ENCODE measurements at regions not wholly inside any gene's neighbourhood (a gene's known extent, or its start where the extent isn't known, plus 50 kb on each side); places are given as distances from the start of the nearest gene placed in this dataset.

DNA sequence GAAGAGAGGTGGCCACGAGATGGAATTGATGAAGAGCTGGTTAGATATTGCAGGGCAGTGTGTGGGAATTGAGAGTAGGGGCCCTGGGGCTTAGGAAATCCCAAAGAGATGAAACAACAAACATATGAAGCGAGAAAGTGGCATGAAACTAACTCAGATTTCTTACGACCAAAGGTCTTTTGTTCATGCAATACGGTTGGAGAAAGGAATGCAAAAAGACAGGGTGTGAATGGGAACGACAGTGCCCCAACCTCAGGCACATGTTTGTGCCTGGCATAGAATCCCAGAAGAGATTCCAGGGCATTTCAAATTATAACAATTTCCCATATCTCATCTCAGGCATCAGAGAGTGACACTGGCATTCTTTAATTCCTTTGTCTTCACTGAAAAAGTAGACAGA, 199.2 kb downstream of the ACTL7B start:
- peak; percentile 1 for DNase-seq (ENCODE audit: low spot score)
- Histone ChIP-seq H3K27ac (no peak overlapping the region), H3K4me3 (no peak overlapping the region)
- TF ChIP-seq, protein P1, sequence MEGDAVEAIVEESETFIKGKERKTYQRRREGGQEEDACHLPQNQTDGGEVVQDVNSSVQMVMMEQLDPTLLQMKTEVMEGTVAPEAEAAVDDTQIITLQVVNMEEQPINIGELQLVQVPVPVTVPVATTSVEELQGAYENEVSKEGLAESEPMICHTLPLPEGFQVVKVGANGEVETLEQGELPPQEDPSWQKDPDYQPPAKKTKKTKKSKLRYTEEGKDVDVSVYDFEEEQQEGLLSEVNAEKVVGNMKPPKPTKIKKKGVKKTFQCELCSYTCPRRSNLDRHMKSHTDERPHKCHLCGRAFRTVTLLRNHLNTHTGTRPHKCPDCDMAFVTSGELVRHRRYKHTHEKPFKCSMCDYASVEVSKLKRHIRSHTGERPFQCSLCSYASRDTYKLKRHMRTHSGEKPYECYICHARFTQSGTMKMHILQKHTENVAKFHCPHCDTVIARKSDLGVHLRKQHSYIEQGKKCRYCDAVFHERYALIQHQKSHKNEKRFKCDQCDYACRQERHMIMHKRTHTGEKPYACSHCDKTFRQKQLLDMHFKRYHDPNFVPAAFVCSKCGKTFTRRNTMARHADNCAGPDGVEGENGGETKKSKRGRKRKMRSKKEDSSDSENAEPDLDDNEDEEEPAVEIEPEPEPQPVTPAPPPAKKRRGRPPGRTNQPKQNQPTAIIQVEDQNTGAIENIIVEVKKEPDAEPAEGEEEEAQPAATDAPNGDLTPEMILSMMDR (IDR thresholded peaks at IDR 0.05) = no peak

DNA sequence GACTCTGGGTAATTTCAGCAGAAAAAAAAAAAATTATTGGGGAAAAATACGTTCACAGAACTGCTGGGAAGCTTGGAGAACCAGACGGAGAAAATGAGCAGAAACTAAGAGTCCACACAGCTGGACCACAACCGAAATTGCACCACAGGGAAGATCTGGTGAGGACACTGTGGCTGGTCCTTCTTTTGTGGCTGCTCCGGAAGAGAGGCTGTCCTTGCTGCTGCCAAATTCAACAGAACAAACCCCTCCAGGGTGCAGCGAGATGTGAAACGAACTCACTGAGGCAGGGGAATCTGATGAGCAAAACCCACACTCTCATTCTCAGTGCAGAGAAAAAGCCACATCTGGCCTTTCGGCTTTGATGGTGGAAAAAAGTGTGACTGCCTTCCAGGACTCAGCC, 200.0 kb downstream of the ACTL7B start:
- no peak overlapping the region for H3K4me3 ChIP-seq
- TF ChIP-seq, protein P1 (IDR thresholded peaks at IDR 0.05) = no peak
- peak; percentile 31 for DNase-seq (ENCODE audit: low spot score)
- no peak overlapping the region for H3K27ac ChIP-seq

GRCh38 chr9:108654566-108654965, 201.2 kb downstream of the ACTL7B start:
- TF ChIP-seq, protein P1 (IDR thresholded peaks at IDR 0.05) = no peak
- Histone ChIP-seq H3K27ac (no peak overlapping the region), H3K4me3 (no peak overlapping the region)
- no peak for DNase-seq (ENCODE audit: low spot score)

DNA sequence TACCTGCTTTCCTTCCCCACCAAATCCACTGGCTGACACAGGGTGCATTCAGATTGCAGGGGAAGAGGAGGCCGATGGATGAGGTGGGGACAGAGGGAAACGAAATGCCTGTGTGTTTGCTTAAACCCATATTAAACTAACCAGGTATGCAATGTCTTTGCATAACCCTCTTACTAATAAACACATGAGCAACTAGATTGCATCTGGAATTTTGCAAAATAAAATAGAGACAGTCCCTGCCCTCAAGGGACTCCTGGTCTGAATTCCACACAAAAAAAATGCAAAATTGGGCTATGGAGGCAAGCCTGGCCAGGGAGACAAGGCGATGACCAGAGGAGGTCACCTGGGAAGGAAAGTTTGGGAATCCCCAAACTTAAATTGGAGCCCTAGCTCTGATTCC, 202.9 kb downstream of the ACTL7B start:
- no peak overlapping the region for H3K4me3 ChIP-seq
- peak; percentile 9 for DNase-seq (ENCODE audit: low spot score)
- TF ChIP-seq, protein P1 (IDR thresholded peaks at IDR 0.05) = no peak
- H3K27ac ChIP-seq = no peak overlapping the region

- Histone ChIP-seq H3K27ac (no peak overlapping the region), H3K4me3 (no peak overlapping the region)
- peak; percentile 7 for DNase-seq (ENCODE audit: low spot score)
- TF ChIP-seq, protein P1 (IDR thresholded peaks at IDR 0.05) = no peak
Measured at GRCh38 chr9:108650826-108651225, 205.0 kb downstream of the ACTL7B start.

DNA sequence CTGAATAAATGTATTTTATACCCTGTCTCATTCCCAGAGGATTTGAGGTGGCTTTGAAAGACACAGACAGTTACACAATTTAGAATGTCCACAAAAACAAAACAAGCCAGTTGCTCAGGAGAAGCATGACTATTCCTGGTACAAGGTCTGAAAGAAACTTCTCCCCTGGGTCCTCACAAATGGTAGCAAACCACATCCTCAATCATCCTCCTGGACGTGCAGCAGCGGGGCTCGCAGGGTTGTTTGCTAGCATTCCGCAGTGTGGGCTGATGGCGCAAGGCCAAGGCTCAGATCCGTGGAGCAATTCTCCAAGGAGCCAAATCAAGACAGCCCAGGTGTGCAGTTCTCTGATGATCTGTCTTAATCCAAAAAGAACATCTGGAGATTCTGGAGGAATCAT, 210.3 kb downstream of the ACTL7B start:
- Histone ChIP-seq H3K4me3 (no peak overlapping the region), H3K27ac (no peak overlapping the region)
- TF ChIP-seq, protein P1 (IDR thresholded peaks at IDR 0.05) = no peak
- DNase-seq (ENCODE audit: low spot score) = no peak

DNA sequence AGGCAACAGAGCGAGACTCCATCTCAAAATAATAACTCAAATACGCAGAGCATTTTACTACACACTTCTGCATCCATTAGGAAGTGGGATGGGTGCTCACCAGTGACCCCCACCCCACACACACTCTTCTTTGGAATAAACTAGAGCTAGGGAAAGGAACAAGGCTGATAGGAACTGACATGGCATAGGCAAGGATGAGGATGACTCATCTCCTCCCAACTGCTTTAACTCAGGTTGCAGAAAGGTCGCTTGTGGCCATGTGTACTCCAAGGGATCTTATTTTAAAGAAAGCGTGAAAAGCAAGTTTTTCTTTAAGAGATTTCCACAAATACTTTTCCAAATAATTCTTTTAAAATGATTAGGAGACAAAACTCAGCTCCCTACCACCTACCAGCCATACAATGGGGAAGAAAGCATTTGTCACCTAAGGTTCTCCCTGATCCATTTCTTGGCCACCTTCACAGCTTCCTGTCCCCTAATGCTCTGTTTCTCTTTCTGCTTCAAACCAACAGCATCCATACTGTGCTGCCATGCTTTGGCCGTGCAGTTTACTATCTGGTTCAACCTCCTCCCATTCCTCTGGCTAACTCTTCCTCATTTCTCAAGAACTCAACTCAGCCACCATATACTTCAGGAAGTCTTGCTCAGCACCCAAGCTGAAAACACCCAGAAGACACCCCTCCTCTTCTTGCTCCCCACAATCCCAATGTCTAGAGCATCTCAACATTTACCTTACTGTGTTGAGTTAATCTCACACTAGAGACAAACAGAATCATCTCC, 211.9 kb downstream of the ACTL7B start:
- no peak for DNase-seq (ENCODE audit: low spot score)
- no peak overlapping the region for H3K4me3 ChIP-seq
- TF ChIP-seq, protein P1 (IDR thresholded peaks at IDR 0.05) = no peak
- H3K27ac ChIP-seq = no peak overlapping the region
